AG20443 (cell line): ENCODE measurements at regions not wholly inside any gene's neighbourhood (a gene's known extent, or its start where the extent isn't known, plus 50 kb on each side); places are given as distances from the start of the nearest gene placed in this dataset.

Experiments
- DNase-seq: peaks from one replicate; pipeline ENCODE4 v3.0.0; 2012; ENCODE audit warnings: low spot score, mixed read lengths

GRCh38 chr2:181152226-181152625, 171.8 kb downstream of the UBE2E3 start:
- no peak for DNase-seq

GRCh38 chr2:181152701-181153100, 172.3 kb downstream of the UBE2E3 start:
- no peak for DNase-seq

- no peak for DNase-seq
Observed at GRCh38 chr2:181153886-181154285, 173.5 kb downstream of the UBE2E3 start.

GRCh38 chr2:181157326-181157725, 176.9 kb downstream of the UBE2E3 start:
- peak; percentile 57 for DNase-seq

GRCh38 chr2:181158427-181158826, 178.0 kb downstream of the UBE2E3 start:
- no peak for DNase-seq

- no peak for DNase-seq
Observed at GRCh38 chr2:181161615-181162014, 181.2 kb downstream of the UBE2E3 start.

- no peak for DNase-seq
Observed at GRCh38 chr2:181163139-181163538, 182.7 kb downstream of the UBE2E3 start.

GRCh38 chr2:181163691-181164090, 183.3 kb downstream of the UBE2E3 start:
- no peak for DNase-seq

GRCh38 chr2:181164699-181165098, 184.3 kb downstream of the UBE2E3 start:
- DNase-seq = no peak

GRCh38 chr2:181165199-181165868, 184.9 kb downstream of the UBE2E3 start:
- DNase-seq = no peak

- no peak for DNase-seq
Observed at GRCh38 chr2:181169503-181169902, 189.1 kb downstream of the UBE2E3 start.

GRCh38 chr2:181170256-181170655, 189.9 kb downstream of the UBE2E3 start:
- DNase-seq = no peak

GRCh38 chr2:181172676-181173075, 192.3 kb downstream of the UBE2E3 start:
- DNase-seq = no peak

GRCh38 chr2:181174611-181175580, 194.5 kb downstream of the UBE2E3 start:
- DNase-seq = no peak

GRCh38 chr2:181176540-181176939, 196.1 kb downstream of the UBE2E3 start:
- DNase-seq = no peak

- DNase-seq = no peak
Observed at GRCh38 chr2:181177376-181177775, 197.0 kb downstream of the UBE2E3 start.

- DNase-seq = no peak
Observed at GRCh38 chr2:181178130-181178529, 197.7 kb downstream of the UBE2E3 start.

- DNase-seq = no peak
Observed at GRCh38 chr2:181178823-181179412, 198.5 kb downstream of the UBE2E3 start.

- DNase-seq = no peak
Observed at GRCh38 chr2:181183878-181184542, 203.6 kb downstream of the UBE2E3 start.

- no peak for DNase-seq
Observed at GRCh38 chr2:181185421-181185820, 205.0 kb downstream of the UBE2E3 start.

GRCh38 chr2:181185948-181186347, 205.5 kb downstream of the UBE2E3 start:
- DNase-seq = peak; percentile 18

- DNase-seq = no peak
Observed at GRCh38 chr2:181188605-181189004, 208.2 kb downstream of the UBE2E3 start.
